GM18867 (cell line): ENCODE measurements at regions not wholly inside any gene's neighbourhood (a gene's known extent, or its start where the extent isn't known, plus 50 kb on each side); places are given as distances from the start of the nearest gene placed in this dataset.

Experiments
- ATAC-seq: cut with Tn5 transposase; IDR thresholded peaks from one replicate; pipeline ENCODE4 v1.9.1; 2021; ENCODE audit warnings: mild to moderate bottlenecking, moderate library complexity; ENCODE audit not compliant: unreplicated experiment

DNA sequence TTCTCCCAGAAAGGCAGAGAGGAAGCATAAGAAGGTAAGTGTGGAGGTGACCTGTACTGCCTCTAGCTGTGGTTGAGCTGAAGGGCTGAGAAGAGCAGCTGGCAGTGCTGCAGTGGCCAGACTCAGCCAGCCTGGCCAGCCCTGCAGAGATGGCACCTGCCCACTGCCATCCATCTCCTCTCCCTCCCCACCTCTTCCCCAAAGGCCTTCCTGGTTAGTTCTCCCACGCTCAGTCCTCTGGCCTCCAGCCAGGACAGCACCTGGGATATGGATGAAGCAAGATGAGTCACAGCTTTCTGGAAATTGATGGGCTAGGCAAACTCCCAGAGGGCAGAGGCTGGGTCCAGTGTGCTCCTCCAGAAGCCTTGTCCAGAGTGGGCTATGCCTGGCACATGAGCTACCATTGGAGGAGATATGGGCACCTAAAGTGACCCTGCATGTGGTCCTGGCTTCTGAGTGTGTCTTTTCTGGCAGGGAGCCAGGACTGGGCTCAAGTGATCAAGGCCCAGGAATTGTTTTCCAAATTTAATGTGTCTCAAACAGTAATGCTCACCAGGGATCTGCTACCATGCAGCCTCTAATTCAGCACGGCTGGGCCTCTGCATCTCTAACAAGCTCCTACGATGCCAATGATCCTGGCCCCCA lies 81.0 kb upstream of the CACUL1 start:
- no peak for ATAC-seq

DNA sequence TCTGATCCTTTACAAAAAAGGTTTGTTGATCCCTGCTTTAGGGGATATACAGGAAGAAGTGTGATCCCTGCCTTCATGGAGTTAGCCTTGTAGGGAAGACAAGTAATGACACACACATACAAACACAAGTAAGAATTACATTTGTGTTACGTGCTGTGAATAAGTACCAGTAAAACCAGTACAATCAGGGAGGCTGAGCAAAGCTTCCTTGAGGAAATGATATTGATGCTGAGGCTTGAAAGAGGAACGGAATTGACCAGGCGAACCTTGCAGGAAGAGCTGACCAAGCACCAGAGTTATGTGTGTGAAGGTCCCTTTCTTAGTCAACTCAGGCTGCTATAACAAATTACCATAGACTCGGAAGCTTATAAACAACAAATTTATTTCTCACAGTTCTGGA lies 83.6 kb upstream of the CACUL1 start:
- ATAC-seq = no peak

DNA sequence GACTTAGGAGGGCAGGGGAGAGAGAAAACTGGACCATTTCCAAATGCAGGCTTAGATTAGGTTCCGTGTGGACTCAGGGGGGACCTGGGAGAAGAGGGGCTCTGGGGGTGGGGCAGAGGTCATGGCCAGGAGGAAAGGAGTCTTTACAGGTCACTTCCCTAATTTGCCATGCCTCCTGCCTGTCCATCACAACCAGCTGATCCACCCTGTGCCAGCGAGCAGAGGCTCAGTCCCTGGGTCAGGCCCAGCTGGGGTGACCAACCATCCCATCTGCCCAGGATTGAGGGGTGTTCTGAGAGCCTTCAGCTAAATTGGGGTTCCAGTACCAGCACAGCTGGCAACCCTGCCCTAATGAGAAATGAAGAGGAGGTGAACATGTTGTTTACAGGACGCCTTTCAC lies 84.6 kb upstream of the CACUL1 start:
- ATAC-seq = no peak

DNA sequence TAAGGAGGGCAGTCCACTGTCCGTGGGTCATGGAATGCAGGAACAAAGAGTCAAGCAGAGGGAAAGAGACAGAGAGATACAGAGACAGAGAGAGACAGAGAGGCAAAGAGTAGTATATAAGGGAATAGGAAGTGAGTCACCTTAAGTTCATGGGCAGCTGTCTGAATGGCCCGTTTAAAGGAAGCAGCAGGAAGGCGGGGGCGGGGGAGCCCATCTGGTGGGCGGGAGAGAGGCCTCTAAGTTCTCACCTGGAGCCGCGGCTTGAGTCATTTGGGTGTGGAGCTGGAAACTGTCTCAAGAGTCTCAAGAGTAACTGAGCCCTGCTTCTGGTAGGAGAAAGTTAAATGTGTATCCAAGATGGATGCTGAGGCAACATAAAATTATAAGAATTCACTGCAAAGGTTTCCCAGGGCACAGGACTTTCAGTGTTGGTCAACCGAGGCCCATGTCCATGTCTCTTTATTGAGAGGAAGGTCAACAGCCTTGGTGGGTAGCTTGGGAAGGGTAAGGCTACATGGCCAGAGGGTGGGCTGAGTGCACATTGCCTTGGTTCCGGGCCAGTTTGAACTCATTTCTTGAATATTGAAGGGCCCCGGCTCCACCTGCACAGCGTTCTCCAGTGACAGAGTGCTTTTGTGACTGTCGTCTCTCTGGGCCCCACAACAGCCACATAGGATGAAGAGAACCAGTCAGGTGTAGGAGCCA lies 85.5 kb upstream of the CACUL1 start:
- ATAC-seq = no peak

DNA sequence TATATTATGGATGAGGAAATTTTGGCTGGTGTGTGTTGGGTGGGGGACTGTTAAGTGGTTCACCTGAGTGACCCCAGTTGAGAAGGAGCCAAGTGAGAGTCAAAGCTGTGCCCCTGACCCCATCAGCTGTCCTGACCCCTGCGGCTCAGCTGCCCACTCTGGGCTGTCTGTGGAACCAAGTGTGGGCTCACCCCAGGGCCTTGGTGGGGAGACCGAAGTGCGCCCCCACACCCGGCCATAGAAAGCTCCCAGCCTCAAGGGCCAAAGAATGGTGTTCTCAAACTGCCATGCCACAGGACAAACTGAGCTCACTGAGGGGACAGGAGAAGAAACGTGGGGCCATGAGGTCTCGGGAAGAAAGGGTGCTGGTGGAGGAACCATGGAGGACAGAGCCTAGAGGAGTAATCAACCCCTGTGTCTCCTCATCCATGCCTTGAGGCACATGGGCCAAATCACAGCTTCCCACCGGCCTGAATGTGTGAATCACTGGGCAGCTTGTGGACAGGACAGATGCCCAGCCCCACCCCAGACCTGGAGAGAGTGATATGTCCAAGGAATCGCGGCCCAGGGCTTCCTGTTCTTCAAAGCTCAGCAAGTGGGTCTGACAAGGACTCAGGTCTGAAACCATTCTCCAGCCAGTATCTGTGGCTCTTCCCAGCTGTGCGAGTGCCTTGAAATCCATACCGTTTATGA lies 86.2 kb upstream of the CACUL1 start:
- ATAC-seq = no peak

DNA sequence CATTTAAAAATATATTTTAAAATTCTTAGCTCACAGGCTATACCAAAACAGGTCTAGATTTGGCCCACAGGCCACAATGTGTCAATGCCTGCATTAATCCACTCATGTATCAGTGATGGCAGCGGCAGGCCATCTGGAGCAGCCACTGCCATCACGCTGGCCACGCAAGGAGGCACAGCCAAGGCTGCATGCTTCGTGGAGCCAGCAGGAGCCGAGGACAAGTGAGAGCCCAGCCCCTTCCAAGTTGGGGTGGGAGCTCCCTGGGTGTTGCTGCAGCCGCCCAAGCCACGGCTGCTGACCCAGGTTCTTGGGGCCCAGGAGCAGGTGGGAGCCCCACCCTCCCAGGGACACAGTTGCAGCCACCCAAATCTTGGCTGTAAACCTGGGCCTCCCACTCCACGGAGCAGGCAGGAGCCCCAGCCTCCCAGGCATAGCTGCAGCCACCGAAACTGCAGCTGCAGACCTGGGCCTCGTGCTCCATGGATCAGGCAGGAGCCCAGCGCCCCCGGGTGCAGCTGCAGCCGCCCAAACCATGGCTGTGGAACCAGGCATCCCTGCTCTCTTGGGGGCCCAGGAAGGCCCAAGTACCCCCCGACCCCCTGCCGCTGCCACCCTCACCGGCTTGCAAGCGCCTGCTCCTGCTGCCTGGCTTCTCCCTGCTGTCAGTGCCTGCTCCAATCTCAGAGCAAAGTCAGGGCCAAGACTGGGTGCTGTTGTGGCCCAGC lies 87.3 kb upstream of the CACUL1 start:
- ATAC-seq = no peak

DNA sequence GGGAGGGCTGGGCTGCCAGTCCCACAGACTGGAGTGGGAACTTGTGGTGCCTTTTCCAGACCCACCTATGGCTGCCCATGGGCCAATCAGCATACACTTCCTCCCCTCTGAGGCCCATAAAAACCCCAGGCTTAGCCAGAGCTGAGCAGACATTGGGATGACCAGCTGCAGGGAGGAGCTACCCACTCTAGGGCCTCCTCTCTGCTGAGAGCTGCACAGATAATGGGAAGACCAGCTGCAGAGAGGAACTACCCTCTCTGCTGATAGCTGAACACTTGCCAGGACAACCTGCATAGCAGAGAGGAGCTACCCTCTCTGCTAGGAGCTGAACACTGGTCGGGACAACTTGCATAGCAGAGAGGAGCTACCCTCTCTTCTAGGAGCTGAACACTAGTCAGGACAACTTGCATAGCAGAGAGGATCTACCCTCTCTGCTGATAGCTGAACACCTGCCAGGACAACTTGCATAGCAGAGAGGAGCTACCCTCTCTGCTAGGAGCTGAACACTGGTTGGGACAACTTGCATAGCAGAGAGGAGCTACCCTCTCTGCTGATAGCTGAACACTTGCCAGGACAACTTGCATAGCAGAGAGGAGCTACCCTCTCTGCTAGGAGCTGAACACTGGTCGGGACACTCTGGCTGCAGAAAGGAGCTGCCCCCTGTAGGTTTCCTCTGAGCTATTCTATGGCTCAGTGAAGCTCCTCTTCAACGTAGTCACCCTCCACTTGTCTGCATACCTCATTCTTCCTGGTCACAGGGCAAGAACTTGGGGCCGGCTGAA lies 88.3 kb upstream of the CACUL1 start:
- no peak for ATAC-seq

DNA sequence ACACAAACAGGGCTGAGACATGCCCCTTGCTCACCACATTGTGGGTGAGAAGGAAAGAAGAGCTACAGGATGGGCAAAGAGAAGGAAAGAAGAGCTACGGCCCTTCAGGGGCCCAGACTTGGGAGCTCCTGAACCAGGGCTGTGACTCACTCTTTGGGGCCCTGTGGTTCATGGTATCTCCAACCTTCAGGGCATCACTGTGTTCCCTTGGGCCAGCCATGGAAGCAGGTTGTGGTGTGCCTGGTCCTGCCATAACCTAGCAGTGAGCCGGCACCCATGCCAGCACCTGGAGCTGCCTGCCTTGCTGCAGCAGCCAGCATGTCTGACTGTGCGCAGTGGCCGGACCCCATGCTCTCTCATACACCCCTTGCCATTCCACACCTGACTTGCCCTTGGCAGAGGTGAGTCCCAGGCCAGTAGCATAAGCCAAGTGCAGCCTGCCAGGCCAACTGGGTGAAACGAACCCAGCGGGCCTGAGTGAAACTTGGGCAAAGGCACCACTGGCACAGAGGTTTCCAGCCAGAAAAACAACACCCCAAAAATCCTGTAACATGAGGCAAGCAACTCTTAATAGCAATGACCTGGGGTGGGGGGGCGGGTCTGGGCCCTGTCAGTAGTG lies 89.0 kb upstream of the CACUL1 start:
- ATAC-seq = no peak

DNA sequence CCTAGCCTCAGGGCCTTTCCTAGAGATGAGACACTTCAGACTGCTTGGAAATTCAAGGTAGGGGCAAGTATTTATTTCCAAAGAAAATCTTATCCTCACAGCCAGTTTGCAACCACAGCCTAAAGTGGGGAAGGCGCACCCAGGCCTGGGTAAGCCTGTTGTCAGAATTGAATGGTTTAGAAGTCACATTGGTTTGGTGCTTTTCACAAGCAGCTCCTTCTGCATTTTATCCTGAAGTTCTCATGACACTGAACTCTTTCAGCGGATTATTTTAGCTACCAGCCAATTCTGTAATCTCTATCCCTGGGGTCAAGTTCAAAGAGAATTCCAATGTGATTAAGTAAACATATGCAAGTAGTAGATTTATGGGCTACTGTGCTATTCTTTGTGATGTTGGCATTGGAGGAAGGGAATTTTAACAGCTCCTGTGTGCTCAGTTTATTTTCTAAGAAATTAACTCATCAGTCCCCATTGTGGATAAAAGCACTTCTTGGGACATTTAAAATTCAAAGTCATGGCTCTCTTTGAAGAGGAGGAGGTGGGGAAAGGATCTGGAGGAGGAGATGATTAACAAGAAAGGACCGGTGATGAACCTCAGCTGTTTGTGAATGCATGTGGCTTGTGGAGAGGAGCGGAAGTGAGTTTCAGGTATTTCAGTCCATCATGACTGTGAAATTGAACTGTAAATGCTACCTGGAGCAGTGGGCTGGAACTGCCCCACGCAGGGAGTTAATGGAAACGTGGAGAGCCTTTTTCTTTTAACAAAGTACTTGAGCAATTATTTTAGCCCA lies 90.2 kb upstream of the CACUL1 start:
- no peak for ATAC-seq

DNA sequence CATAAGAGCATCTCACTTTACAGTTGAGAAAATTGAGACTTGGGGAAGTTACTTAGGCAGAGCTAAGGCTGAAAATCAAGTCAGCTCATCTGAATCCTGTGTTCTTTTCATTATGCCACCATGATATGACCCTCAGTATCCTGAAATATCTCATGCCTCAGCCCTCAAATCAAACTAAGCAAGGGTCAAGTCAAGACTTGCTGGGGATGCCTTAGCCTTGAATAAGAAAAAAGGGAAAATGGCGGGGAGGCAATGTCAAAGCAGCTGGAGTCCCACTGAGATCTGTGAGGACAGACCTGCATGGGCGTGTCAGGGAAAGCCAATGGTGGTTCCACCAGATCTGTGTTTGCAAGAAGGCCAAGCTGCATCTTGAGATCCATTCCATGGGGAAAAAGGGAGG lies 91.0 kb upstream of the CACUL1 start:
- ATAC-seq = no peak

DNA sequence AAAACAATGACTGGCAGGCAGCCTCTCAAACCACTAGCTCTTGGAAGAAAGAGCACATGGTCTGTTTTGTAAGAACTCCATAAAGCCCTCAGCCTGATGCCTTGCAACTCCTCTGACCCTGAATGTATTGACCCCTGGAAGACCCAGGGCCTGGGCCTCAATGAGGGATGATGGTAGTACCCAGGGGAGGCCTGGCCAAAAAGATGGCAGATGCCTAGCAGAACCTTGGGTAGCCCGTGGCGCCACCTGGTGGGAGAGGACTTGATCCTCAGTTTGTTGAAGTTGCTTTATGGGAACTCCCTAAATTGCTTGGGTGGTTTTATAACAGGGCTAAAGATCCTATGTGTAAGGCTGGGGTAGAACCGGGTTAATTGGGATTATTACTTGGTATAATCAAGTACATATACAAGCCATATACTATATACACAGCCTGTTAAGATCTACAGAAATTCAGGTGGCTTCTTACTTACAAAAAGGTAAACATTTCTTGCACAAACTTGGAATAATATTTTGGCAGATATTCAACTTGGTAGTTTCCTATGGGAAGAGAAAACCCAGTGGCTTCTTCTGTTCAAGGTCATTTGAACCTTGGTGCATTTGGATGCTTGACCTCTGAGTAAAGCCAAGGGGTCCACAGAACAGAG lies 95.8 kb upstream of the CACUL1 start:
- ATAC-seq = peak; percentile 60

DNA sequence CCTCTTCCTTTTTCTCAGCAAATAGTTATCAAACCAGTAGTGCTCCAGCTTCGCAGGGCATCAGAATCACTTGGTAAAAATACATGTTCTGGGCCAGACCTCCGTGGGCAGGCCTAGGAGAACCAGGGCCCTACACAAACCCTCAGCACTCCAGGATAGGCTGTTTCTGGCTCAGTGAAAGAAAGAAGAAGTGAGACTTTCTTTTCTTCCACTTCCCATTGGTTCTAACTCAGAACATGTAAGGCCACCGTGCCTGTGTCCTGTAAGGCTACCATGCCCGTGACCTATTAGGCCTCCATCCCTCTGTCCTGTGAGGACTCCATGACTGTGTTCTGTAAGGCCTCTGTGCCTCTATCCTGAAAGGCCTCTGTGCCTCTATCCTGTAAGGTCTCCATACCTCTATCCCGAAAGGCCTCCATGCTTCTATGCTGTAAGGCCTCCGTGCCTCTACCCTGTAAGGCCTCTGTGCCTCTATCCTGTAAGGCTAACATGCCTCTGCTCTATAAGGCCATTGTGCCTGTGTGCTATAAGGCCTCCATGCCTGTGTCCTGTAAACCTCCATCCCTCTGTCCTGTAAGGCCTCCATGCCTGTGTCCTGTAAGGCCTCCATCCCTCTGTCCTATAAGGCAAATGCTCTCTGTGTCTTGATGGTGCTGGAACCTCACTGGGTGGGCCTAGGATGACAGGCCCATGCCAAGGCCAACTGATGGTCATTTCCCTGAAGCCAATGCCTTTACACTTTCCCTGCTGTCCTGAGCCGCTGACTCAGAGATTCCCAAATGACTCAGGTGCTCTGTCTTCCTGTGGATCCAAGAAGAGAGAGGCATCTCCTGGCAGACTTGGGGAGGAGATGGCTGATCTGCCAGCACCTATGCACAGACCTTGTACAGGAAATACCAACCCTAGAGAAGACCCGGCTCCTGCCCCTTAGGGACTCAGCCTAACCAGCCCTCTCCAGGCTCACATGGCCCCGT lies 96.6 kb upstream of the CACUL1 start:
- peak; percentile 75 for ATAC-seq

DNA sequence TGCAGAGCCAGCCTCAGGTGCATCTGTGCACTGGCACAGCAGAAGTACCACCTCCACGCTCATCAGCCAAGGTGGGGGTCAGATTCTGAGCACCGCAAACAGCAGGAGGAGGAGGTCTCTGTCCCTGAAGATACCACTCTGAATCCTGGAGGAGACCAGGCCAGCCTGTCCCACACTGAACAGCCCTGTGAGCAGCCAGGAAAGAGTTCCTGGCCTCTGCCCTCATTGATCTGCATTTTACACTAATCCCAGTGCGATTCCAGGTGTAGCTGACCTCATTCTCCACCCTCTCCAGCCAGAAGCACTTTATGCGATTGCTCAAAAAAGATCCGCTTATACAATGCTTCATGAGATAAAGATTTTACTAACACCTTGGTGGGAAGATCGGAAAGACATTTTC lies 99.1 kb upstream of the CACUL1 start:
- no peak for ATAC-seq

DNA sequence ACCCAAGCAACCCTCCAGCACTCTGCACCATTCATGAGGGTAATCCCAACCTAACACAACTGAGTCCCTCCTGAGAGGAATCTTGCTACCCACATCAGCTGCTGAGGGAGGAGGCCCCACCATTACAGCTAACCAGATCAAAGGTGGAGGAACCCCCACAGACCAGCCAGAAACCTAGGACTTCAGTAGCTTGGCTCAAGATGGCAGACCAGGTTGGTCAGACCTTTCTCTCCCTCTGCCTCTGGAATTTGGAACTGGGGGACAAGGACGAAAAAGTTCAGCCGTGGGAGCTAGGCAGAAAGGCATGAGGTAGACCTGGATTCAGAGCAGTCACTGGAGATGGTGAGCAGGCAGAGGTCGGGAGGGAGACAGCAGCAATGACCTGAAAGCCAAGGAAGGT lies 101.3 kb upstream of the CACUL1 start:
- ATAC-seq = no peak

DNA sequence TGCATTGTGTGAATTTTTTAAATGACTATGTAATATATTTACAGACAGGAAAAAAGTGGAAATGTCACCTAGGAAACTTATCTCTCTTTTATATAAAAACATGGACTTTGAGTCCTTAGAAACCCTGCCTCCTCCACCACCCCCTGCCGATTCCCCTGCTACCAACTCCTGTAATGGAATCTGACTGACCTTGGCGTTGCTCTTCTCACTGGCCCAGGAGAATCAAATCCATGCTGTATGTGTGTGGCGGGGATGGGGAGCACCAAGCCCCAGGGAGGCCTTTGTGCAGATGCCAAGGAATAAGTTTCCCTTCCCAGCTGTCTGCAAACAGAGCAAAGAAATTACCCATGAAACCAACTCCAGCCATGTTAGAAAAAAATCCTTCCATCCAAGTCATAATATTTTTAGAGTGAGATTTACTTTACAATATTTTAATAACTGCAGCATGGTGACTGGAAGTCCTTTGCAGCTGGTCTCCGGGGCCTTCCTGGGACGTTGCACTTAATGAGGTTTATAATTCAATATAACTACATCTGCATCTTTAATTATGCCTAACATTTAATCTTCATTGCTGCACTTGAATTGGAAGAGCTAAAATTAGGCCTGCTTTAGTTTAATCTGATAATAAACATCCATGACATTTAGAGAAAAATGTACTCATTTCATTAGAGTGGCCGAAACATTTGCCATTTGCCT lies 111.4 kb upstream of the CACUL1 start:
- no peak for ATAC-seq

DNA sequence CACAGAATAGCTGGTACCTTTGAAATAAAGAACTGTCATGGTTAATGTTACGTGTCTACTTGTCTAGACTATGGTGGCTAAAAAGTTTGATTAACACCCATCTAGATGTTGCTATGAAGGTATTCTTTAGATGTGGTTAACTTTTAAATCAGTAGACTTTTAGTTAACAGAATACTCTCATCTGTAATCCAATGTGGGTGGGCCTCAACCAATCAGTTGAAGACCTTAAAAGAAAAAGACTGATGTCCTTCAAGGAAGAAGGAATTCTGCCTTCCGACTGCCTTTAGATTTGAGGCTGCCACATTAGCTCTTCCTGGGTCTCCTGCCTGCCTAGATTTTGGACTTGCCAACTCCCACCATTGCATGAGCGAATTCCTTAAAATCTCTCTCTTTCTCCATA lies 113.0 kb upstream of the CACUL1 start:
- no peak for ATAC-seq

DNA sequence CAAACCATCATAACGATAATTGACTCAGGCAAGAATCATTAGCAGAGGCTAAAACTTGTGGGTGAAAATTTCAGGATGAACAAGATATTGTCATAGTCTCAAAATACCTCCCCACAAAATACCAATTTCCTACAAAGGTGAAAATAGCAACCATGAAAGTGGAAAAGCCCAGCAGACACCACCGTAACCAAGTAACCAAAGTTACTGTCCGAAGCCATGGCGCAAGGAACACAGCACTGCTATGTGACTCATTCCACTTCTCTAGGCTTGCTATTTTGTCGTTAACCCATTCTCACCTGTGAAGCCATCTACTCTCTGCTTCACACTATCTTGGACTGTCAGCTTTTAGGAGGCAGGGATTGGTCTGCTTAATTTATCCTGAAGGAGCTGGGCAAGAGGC lies 113.8 kb upstream of the CACUL1 start:
- no peak for ATAC-seq
